HG03108 (cell line): ENCODE measurements at regions not wholly inside any gene's neighbourhood (a gene's known extent, or its start where the extent isn't known, plus 50 kb on each side); places are given as distances from the start of the nearest gene placed in this dataset.

Experiments
- ATAC-seq: cut with Tn5 transposase; IDR thresholded peaks from one replicate; pipeline ENCODE4 v1.9.1; 2021; ENCODE audit warnings: moderate library complexity; ENCODE audit not compliant: unreplicated experiment

GRCh38 chr2:103921161-103921560, 932.8 kb upstream of the POU3F3 start:
- ATAC-seq, result no peak

- no peak for ATAC-seq
Measured at GRCh38 chr2:103942199-103942598, 911.7 kb upstream of the POU3F3 start.

- no peak for ATAC-seq
Measured at GRCh38 chr2:103945083-103945482, 908.8 kb upstream of the POU3F3 start.

GRCh38 chr2:103959174-103960128, 894.5 kb upstream of the POU3F3 start:
- no peak for ATAC-seq

- no peak for ATAC-seq
Measured at GRCh38 chr2:103960129-103960513, 893.8 kb upstream of the POU3F3 start.

- no peak for ATAC-seq
Measured at GRCh38 chr2:103960951-103961350, 893.0 kb upstream of the POU3F3 start.

- ATAC-seq, result no peak
Measured at GRCh38 chr2:103961862-103962261, 892.1 kb upstream of the POU3F3 start.

- no peak for ATAC-seq
Measured at GRCh38 chr2:103962670-103963069, 891.2 kb upstream of the POU3F3 start.

GRCh38 chr2:103963146-103963725, 890.7 kb upstream of the POU3F3 start:
- ATAC-seq, result no peak

- ATAC-seq, result no peak
Measured at GRCh38 chr2:103977241-103977640, 876.7 kb upstream of the POU3F3 start.

GRCh38 chr2:103977668-103978067, 876.2 kb upstream of the POU3F3 start:
- ATAC-seq, result no peak

GRCh38 chr2:103980401-103980800, 873.5 kb upstream of the POU3F3 start:
- ATAC-seq, result no peak

- ATAC-seq, result no peak
Measured at GRCh38 chr2:103982691-103983090, 871.2 kb upstream of the POU3F3 start.

GRCh38 chr2:103986001-103986400, 867.9 kb upstream of the POU3F3 start:
- no peak for ATAC-seq

GRCh38 chr2:103991591-103991990, 862.3 kb upstream of the POU3F3 start:
- no peak for ATAC-seq

GRCh38 chr2:104004821-104005220, 849.1 kb upstream of the POU3F3 start:
- ATAC-seq, result no peak

GRCh38 chr2:104016801-104017200, 837.1 kb upstream of the POU3F3 start:
- no peak for ATAC-seq

GRCh38 chr2:104023306-104023705, 830.6 kb upstream of the POU3F3 start:
- ATAC-seq, result no peak

GRCh38 chr2:104023765-104024164, 830.1 kb upstream of the POU3F3 start:
- ATAC-seq, result no peak

GRCh38 chr2:104025295-104025694, 828.6 kb upstream of the POU3F3 start:
- ATAC-seq, result no peak

- ATAC-seq, result no peak
Measured at GRCh38 chr2:104026725-104027124, 827.2 kb upstream of the POU3F3 start.

GRCh38 chr2:104027321-104027720, 826.6 kb upstream of the POU3F3 start:
- ATAC-seq, result no peak
